Activated T-cell treated with anti-CD3 and anti-CD28 coated beads for 4 hours (primary cell): ENCODE measurements at regions not wholly inside any gene's neighbourhood (a gene's known extent, or its start where the extent isn't known, plus 50 kb on each side); places are given as distances from the start of the nearest gene placed in this dataset.
"Not testable (repeated sequence)": the region's sequence is repeated elsewhere in the genome, so short reads cannot be mapped to it uniquely, and the experiment has no call there.

ENCODE experiments used
- DNase-seq: peaks from one replicate; pipeline ENCODE4 v3.0.0-alpha.2; 2020

GRCh38 chr19:28655054-28655453, 557.9 kb downstream of the UQCRFS1 start:
- DNase-seq, result no peak

- no peak for DNase-seq
Measured at GRCh38 chr19:28652765-28653164, 560.2 kb downstream of the UQCRFS1 start.

DNA sequence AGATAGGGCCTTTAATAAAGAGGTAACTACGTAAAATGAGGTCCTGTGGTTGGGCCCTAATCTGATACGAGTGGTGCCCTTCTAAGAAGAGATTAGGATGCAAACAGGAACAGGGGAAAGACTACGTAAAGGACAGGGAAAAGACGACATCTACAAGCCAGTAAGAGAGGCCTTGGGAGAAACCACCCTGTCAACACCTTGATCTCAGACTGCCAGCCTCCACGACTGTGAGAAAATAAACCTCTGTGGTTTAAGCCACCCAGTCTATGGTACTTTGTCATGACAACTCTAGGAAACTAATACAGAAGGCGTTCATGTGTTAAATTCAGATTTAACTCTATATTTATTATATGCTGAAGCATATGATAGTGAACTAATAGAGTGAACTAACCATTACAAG, 566.3 kb downstream of the UQCRFS1 start:
- DNase-seq, result no peak

DNA sequence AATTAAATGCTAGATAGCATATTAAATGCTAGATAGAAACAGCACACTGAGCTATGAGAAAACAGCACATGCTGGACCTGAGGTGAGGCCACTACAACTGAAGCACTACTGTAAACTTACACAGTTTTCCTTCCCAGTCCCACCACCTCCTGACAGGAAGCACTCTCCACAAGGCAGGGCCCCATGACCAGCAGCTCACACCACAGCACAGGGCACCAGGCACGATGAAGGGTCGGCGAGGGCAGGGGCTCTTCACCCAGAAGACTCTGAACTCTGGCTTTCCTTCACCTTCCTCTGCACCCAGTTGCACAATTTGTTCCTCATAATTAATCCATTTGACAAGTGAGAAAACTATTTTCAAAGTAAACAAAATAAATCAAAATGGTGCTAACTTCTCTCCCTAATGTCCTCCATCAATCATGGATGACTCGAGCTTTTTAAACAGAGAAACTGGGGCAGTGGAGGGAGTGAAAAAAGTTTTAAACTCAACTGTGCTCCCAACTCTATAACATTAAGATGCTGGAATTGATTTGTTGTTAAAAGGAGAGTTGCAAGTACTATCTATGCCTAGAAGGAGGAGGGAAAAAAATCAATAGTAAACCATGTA, 568.7 kb downstream of the UQCRFS1 start:
- no peak for DNase-seq

GRCh38 chr19:28642787-28643683, 569.9 kb downstream of the UQCRFS1 start:
- DNase-seq, result no peak

DNA sequence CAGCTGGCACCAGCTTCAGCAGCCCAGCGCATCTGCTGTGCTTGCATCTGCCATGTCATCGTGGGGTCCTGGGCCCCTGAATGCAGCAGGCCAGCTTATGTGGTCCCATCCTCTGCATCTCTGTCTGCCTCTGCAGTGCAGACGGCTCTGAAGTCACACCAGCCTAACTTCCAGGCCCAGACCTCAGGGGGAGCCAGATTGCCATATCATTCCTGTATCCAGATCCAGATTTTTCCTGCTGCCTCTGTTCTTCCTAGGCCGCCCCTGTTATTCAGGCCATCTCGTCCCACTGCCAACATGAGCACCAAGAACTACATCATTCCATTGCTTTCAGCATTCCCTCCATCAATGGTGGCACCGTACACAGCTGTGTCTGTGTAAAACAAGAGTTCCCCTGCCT, 571.6 kb downstream of the UQCRFS1 start:
- DNase-seq, result no peak

DNA sequence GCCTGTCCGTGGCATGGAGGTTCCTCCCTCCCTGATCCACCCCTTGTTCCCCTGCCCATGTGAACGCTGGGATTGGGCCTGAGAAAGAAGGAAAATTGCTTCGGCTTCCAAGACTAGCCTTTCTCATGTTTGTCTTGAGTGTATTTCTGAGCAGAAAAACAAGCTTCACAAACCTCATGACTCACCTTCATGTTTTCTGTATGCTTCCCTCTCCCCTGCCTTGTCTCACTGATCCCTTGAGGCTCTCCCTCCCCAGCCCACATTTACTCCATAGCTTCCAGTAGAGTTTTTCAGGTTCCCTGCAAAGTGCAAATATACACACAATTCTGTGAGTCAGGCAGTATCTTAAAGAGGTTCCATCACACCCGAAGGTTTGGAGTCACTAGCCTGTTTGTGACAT, 572.4 kb downstream of the UQCRFS1 start:
- no peak for DNase-seq

DNA sequence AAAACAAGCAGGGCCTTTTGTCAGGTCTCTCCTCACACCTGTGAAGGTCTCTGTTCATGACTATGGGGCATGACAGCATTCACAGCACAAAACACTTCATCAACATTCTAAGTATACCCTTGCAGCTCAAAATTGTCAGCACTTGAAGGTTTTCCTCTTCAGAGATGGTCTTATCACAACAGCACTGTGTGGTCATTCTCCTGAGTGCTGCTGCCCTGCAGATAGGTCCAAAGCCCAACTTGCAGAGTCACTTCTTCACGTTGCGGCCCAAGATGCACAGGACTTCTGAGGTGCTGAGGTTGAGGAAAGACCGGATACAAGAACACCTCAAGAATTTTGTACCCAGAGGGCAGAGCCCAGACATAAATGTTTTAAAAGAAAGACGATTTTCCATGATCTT, 574.5 kb downstream of the UQCRFS1 start:
- no peak for DNase-seq

DNA sequence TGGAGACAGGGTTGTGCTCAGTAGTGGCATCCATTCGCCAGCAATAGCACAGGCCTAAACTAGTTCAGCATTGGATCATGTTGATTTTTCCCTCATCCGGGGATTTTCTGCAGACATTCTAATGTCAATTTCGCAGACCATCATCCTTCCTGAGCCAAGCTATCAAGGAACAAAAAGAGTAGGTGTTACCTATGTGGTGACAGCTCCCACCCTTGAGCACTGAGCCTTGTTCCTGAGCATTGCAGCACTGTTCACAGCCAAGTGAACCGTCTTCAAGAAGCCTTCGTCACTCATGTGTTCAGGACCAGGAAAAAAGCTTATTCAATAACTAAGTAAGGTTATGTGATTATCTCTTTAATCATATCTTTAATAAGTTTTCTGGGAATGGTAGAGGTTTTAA, 576.2 kb downstream of the UQCRFS1 start:
- no peak for DNase-seq

GRCh38 chr19:28636016-28636629, 576.8 kb downstream of the UQCRFS1 start:
- DNase-seq, result no peak

DNA sequence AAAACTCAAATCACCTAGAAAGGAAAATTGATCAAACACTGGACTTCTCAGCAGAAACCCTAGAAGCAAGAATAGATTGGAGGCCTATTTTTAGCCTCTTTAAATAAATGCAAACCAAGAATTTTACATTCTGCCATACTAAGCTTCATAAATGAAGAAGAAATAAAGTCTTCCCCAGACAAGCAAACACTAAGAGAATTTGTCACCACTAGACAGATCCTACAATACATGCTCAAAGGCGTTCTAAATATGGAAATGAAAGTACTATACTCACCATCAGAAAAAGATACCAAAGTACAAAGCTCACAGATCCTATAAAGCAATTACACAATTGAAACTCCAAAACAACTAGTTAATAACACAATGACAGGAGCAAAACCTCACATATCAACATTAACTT, 578.1 kb downstream of the UQCRFS1 start:
- DNase-seq, result no peak

- no peak for DNase-seq
Measured at GRCh38 chr19:28634019-28634328, 579.0 kb downstream of the UQCRFS1 start.

- DNase-seq, result peak; percentile 15
Measured at GRCh38 chr19:28633319-28634018, 579.5 kb downstream of the UQCRFS1 start.

DNA sequence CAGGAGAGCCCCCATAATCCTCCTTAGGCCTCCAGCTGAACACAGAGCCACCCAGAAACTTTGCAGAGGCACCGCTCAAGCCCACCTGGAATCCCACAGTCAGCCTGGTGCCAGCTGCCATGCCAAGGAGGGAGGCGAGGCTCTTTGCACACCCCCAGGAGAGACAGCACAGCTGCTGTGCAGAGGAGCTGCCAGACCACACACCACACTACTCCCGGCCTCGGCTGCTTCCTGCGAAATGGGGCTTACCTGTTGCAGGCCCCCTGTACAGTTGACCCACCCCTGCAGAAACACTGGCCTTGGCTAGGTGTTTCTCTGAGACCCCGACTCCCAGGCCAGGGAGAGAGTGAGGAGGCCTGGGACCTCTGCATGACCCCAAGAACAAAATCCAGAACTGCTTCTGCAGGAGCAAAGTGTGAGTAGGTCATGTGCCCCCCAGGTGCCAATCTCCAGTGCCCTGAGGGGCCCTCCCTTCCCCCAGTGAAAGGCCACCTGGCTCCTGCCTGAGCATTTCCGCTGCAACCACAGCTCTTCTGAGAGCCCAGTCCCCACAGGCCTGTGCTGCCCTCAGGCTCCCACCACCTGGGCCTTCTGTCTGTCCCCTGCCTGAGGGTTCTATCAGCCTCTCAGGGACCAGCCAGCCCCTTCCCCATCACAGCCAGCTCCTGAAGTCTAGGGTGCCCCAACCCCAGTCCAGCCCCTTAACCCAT, 580.4 kb downstream of the UQCRFS1 start:
- no peak for DNase-seq

- DNase-seq, result no peak
Measured at GRCh38 chr19:28631961-28632360, 581.0 kb downstream of the UQCRFS1 start.

DNA sequence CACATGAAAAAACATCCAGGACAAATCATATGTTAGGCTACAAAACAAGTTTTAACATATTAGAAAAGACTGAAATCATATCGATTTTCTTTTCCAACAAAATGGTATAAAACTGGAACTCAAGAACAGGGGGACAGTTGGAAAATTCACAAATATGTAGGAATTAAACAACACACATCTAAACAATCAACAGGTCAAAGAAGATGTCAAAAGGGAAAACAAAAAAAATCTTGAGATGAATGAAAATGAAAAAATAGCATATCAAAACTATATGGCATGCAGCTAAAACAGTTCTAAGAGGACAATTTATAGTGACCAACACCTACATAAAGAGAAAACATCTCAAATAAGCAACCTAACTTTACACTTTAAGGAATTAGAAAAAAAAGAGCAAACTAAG, 585.3 kb downstream of the UQCRFS1 start:
- DNase-seq, result no peak

GRCh38 chr19:28626407-28626806, 586.5 kb downstream of the UQCRFS1 start:
- not testable (repeated sequence) for DNase-seq

GRCh38 chr19:28619816-28620429, 593.0 kb downstream of the UQCRFS1 start:
- no peak for DNase-seq

- DNase-seq, result no peak
Measured at GRCh38 chr19:28618504-28618903, 594.4 kb downstream of the UQCRFS1 start.

DNA sequence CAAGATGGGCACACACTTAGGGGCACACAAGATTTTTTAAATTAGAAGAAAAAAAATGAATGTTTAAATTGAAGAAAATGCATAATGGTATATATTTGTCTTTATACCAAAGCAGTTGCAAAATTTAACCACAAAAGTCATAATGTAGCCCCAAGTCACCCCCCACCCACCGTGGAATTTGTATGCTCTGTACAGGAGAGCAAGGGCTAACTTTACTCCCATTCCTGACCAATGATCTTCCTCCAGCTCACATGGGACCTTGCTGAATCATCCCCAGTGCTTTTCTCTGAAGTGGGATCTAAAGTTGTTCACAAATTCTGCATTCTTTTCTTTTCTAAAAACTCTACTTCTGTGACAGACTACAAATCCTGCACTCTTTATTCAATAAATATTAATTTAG, 597.0 kb downstream of the UQCRFS1 start:
- no peak for DNase-seq

- DNase-seq, result no peak
Measured at GRCh38 chr19:28615546-28615916, 597.4 kb downstream of the UQCRFS1 start.
